Activated CD4-positive, alpha-beta T cell treated with anti-CD3 and anti-CD28 coated beads for 36 hours (primary cell): ENCODE measurements at regions not wholly inside any gene's neighbourhood (a gene's known extent, or its start where the extent isn't known, plus 50 kb on each side); places are given as distances from the start of the nearest gene placed in this dataset.

ENCODE experiments used
- ATAC-seq: fragments of 200-7000 bp; cut with Tn5 transposase; one replicate; pipeline ENCODE4 v1.10.0; 2021; ENCODE audit warnings: mild to moderate bottlenecking, moderate library complexity
- CTCF ChIA-PET: fragments of 350-600 bp; sonication (Branson Sonifier 250); formaldehyde crosslinking; loops from one replicate; lab custom pipeline; 2021; ENCODE audit warnings: antibody characterized with exemption; lab: Charles Lee
- POLR2A ChIA-PET: fragments of 350-600 bp; sonication (Branson Sonifier 250); formaldehyde crosslinking; loops from one replicate; lab custom pipeline; 2021; ENCODE audit warnings: antibody characterized with exemption, inconsistent platforms; lab: Charles Lee
- DNase-seq: peaks from one replicate; pipeline ENCODE4 v3.0.0-alpha.2; 2020
- H3K27ac Mint-ChIP-seq: one replicate; pipeline ENCODE4 v1.8.0; 2021; ENCODE audit warnings: mixed read lengths
- H3K27me3 Mint-ChIP-seq: one replicate; pipeline ENCODE4 v1.8.0; 2021; ENCODE audit warnings: mixed read lengths
- H3K36me3 Mint-ChIP-seq: one replicate; pipeline ENCODE4 v1.8.0; 2021; ENCODE audit warnings: low read depth, mixed read lengths
- H3K4me1 Mint-ChIP-seq: one replicate; pipeline ENCODE4 v1.8.0; 2021; ENCODE audit warnings: mixed read lengths
- H3K4me3 Mint-ChIP-seq: one replicate; pipeline ENCODE4 v1.8.0; 2021; ENCODE audit warnings: mild to moderate bottlenecking, moderate library complexity, mixed read lengths
- H3K9me3 Mint-ChIP-seq: one replicate; pipeline ENCODE4 v1.8.0; 2021; ENCODE audit warnings: low read depth, mixed read lengths
- intact Hi-C, 2 experiments: fragments of 100-400 bp; cut with DNase I in 1 of 2; cut with micrococcal nuclease in 1 of 2; formaldehyde crosslinking; loops; one replicate each; pipeline versions ENCODE4 v1.14.2 to v1.15.1; 2022 to 2024; cut with DNase I, micrococcal nuclease

- CTCF ChIA-PET, result no interaction called here
- peaks cover 5% of the 10 kb centered on the region for H3K27me3 Mint-ChIP-seq
- intact Hi-C loops, result no loop called here
- H3K9me3 Mint-ChIP-seq, result no peaks in the 10 kb centered on the region
- H3K36me3 Mint-ChIP-seq, result no peaks in the 10 kb centered on the region
- no peak for ATAC-seq
- no peak for DNase-seq
- H3K4me1 Mint-ChIP-seq, result no peaks in the 10 kb centered on the region
- POLR2A ChIA-PET, result no interaction called here
- H3K27ac Mint-ChIP-seq, result no peak overlapping the region
- no peak overlapping the region for H3K4me3 Mint-ChIP-seq
Measured at GRCh38 chr6:63487103-63487813, 85.0 kb upstream of the LOC128125822 start.

GRCh38 chr6:63491119-63491518 lies 81.2 kb upstream of the LOC128125822 start:
- DNase-seq (no peak), ATAC-seq (no peak)
- intact Hi-C loops, result no loop called here
- ChIA-PET CTCF (no interaction called here), POLR2A (no interaction called here)
- no peaks in the 10 kb centered on the region for H3K4me1 Mint-ChIP-seq
- no peak overlapping the region for H3K27ac Mint-ChIP-seq
- no peaks in the 10 kb centered on the region for H3K9me3 Mint-ChIP-seq
- H3K36me3 Mint-ChIP-seq, result no peaks in the 10 kb centered on the region
- H3K27me3 Mint-ChIP-seq, result peaks cover 2% of the 10 kb centered on the region
- H3K4me3 Mint-ChIP-seq, result no peak overlapping the region

GRCh38 chr6:63492476-63492875 lies 79.8 kb upstream of the LOC128125822 start:
- ATAC-seq (no peak), DNase-seq (no peak)
- intact Hi-C loops, result no loop called here
- ChIA-PET CTCF (no interaction called here), POLR2A (no interaction called here)
- Mint-ChIP-seq H3K4me3 (no peak overlapping the region), H3K9me3 (no peaks in the 10 kb centered on the region), H3K27me3 (peaks cover 2% of the 10 kb centered on the region), H3K27ac (no peak overlapping the region), H3K36me3 (no peaks in the 10 kb centered on the region), H3K4me1 (no peaks in the 10 kb centered on the region)

GRCh38 chr6:63493557-63493956 lies 78.7 kb upstream of the LOC128125822 start:
- DNase-seq (no peak), ATAC-seq (peak; percentile 36)
- H3K4me3 Mint-ChIP-seq, result no peak overlapping the region
- H3K4me1 Mint-ChIP-seq, result no peaks in the 10 kb centered on the region
- no peak overlapping the region for H3K27ac Mint-ChIP-seq
- ChIA-PET CTCF (interaction anchor here (0.6 kb wide), 1 partner anchor 129 kb away, joined by 4 read pairs; no protein-coding TSS in a partner anchor), POLR2A (no interaction called here)
- H3K9me3 Mint-ChIP-seq, result no peaks in the 10 kb centered on the region
- no peaks in the 10 kb centered on the region for H3K36me3 Mint-ChIP-seq
- intact Hi-C loops, result no loop called here
- H3K27me3 Mint-ChIP-seq, result peaks cover 5% of the 10 kb centered on the region

- Mint-ChIP-seq H3K4me3 (no peak overlapping the region), H3K27ac (no peak overlapping the region), H3K27me3 (peaks cover 5% of the 10 kb centered on the region), H3K9me3 (no peaks in the 10 kb centered on the region), H3K4me1 (no peaks in the 10 kb centered on the region), H3K36me3 (no peaks in the 10 kb centered on the region)
- ChIA-PET CTCF (interaction anchor here (0.6 kb wide), 1 partner anchor 25 kb away, joined by 4 read pairs; no protein-coding TSS in a partner anchor), POLR2A (no interaction called here)
- intact Hi-C loops, result no loop called here
- no peak for ATAC-seq
- DNase-seq, result no peak
Measured at GRCh38 chr6:63496361-63496804, 75.9 kb upstream of the LOC128125822 start.

- ChIA-PET POLR2A (no interaction called here), CTCF (no interaction called here)
- peaks cover 3% of the 10 kb centered on the region for H3K27me3 Mint-ChIP-seq
Measured at GRCh38 chr6:63502156-63502555, 70.1 kb upstream of the LOC128125822 start.

GRCh38 chr6:63503199-63503598 lies 69.1 kb upstream of the LOC128125822 start:
- H3K36me3 Mint-ChIP-seq, result no peaks in the 10 kb centered on the region
- ATAC-seq, result no peak
- no peaks in the 10 kb centered on the region for H3K9me3 Mint-ChIP-seq
- H3K27me3 Mint-ChIP-seq, result peaks cover 2% of the 10 kb centered on the region
- no peak overlapping the region for H3K27ac Mint-ChIP-seq
- intact Hi-C loops, result no loop called here
- peaks cover 6% of the 10 kb centered on the region for H3K4me1 Mint-ChIP-seq
- H3K4me3 Mint-ChIP-seq, result no peak overlapping the region
- ChIA-PET CTCF (no interaction called here), POLR2A (no interaction called here)
- DNase-seq, result no peak

More at GRCh38 chr6:63502156-63502555, 70.1 kb upstream of the LOC128125822 start:
- peaks cover 6% of the 10 kb centered on the region for H3K4me1 Mint-ChIP-seq
- no peak overlapping the region for H3K4me3 Mint-ChIP-seq
- intact Hi-C loops, result no loop called here
- DNase-seq (no peak), ATAC-seq (no peak)
- no peak overlapping the region for H3K27ac Mint-ChIP-seq
- H3K36me3 Mint-ChIP-seq, result no peaks in the 10 kb centered on the region
- no peaks in the 10 kb centered on the region for H3K9me3 Mint-ChIP-seq

- DNase-seq (no peak), ATAC-seq (peak; percentile 80)
- intact Hi-C loops, result no loop called here
- POLR2A ChIA-PET, result no interaction called here
- H3K27me3 Mint-ChIP-seq, result no peaks in the 10 kb centered on the region
- no peaks in the 10 kb centered on the region for H3K36me3 Mint-ChIP-seq
- peaks cover 6% of the 10 kb centered on the region for H3K4me1 Mint-ChIP-seq
- CTCF ChIA-PET, result no interaction called here
- H3K4me3 Mint-ChIP-seq, result no peak overlapping the region
- no peak overlapping the region for H3K27ac Mint-ChIP-seq
- H3K9me3 Mint-ChIP-seq, result no peaks in the 10 kb centered on the region
Measured at GRCh38 chr6:63504777-63505384, 67.4 kb upstream of the LOC128125822 start.

- no peak for DNase-seq
- intact Hi-C loops, result no loop called here
- no peak overlapping the region for H3K27ac Mint-ChIP-seq
- CTCF ChIA-PET, result no interaction called here
- H3K4me3 Mint-ChIP-seq, result no peak overlapping the region
- POLR2A ChIA-PET, result no interaction called here
- no peaks in the 10 kb centered on the region for H3K9me3 Mint-ChIP-seq
- no peaks in the 10 kb centered on the region for H3K27me3 Mint-ChIP-seq
- no peaks in the 10 kb centered on the region for H3K36me3 Mint-ChIP-seq
- no peak for ATAC-seq
- peaks cover 6% of the 10 kb centered on the region for H3K4me1 Mint-ChIP-seq
Measured at GRCh38 chr6:63507096-63507495, 65.2 kb upstream of the LOC128125822 start.

GRCh38 chr6:63509652-63510352 lies 62.5 kb upstream of the LOC128125822 start:
- ChIA-PET CTCF (no interaction called here), POLR2A (interaction anchor here (0.9 kb wide), 1 partner anchor 158 kb away, joined by 3 read pairs; no protein-coding TSS in a partner anchor)
- Mint-ChIP-seq H3K4me3 (no peak overlapping the region), H3K9me3 (no peaks in the 10 kb centered on the region), H3K36me3 (no peaks in the 10 kb centered on the region), H3K4me1 (peaks cover 4% of the 10 kb centered on the region), H3K27me3 (peaks cover 4% of the 10 kb centered on the region), H3K27ac (no peak overlapping the region)
- no peak for DNase-seq
- ATAC-seq, result no peak
- intact Hi-C loops, result no loop called here

GRCh38 chr6:63510353-63510686 lies 62.0 kb upstream of the LOC128125822 start:
- no peak overlapping the region for H3K4me3 Mint-ChIP-seq

GRCh38 chr6:63510849-63511248 lies 61.4 kb upstream of the LOC128125822 start:
- peaks cover 4% of the 10 kb centered on the region for H3K27me3 Mint-ChIP-seq
- DNase-seq (no peak), ATAC-seq (no peak)
- H3K4me1 Mint-ChIP-seq, result no peaks in the 10 kb centered on the region
- no peaks in the 10 kb centered on the region for H3K9me3 Mint-ChIP-seq
- H3K36me3 Mint-ChIP-seq, result no peaks in the 10 kb centered on the region
- intact Hi-C loops, result no loop called here
- H3K4me3 Mint-ChIP-seq, result no peak overlapping the region
- no peak overlapping the region for H3K27ac Mint-ChIP-seq
- ChIA-PET CTCF (no interaction called here), POLR2A (no interaction called here)

More at GRCh38 chr6:63510353-63510686, 62.0 kb upstream of the LOC128125822 start:
- ATAC-seq (no peak), DNase-seq (no peak)
- no peaks in the 10 kb centered on the region for H3K36me3 Mint-ChIP-seq
- no peak overlapping the region for H3K27ac Mint-ChIP-seq
- intact Hi-C loops, result no loop called here
- POLR2A ChIA-PET, result no interaction called here
- H3K9me3 Mint-ChIP-seq, result no peaks in the 10 kb centered on the region
- CTCF ChIA-PET, result no interaction called here
- H3K4me1 Mint-ChIP-seq, result no peaks in the 10 kb centered on the region
- peaks cover 4% of the 10 kb centered on the region for H3K27me3 Mint-ChIP-seq
